ENCODE measurements at regions not wholly inside any gene's neighbourhood (a gene's known extent, or its start where the extent isn't known, plus 50 kb on each side); places are given as distances from the start of the nearest gene placed in this dataset.

DNA sequence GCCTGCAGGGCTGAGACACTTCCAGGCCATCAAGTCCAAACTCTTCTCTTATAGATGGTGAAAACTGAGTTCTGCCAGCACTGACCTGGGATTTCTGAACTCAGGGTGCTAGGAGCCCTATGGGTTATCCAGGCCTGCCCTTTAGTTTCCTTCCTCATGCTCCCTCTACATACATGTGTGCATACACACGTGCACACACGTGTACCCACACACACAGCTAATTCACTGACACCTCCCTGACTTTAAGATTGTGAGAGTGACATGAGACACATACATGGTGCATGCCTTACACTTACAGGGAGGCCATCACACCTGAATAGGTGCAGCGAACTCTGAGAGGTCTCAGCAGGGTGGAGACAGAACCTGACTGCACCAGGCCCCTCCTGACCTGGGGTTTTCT is 267.4 kb downstream of the CYP26B1 start:
- H3K27ac Mint-ChIP-seq: no peak overlapping the region
- ChIA-PET POLR2A (no interaction called here), CTCF (no interaction called here)
- no peaks in the 10 kb centered on the region for H3K4me1 Mint-ChIP-seq (ENCODE audit: low read depth)
- H3K9me3 Mint-ChIP-seq: no peaks in the 10 kb centered on the region
- H3K36me3 Mint-ChIP-seq: no peaks in the 10 kb centered on the region
- H3K4me3 Mint-ChIP-seq: no peak overlapping the region
- intact Hi-C loops (cut with micrococcal nuclease): no loop called here
- DNase-seq: no peak
- no peaks in the 10 kb centered on the region for H3K27me3 Mint-ChIP-seq

DNA sequence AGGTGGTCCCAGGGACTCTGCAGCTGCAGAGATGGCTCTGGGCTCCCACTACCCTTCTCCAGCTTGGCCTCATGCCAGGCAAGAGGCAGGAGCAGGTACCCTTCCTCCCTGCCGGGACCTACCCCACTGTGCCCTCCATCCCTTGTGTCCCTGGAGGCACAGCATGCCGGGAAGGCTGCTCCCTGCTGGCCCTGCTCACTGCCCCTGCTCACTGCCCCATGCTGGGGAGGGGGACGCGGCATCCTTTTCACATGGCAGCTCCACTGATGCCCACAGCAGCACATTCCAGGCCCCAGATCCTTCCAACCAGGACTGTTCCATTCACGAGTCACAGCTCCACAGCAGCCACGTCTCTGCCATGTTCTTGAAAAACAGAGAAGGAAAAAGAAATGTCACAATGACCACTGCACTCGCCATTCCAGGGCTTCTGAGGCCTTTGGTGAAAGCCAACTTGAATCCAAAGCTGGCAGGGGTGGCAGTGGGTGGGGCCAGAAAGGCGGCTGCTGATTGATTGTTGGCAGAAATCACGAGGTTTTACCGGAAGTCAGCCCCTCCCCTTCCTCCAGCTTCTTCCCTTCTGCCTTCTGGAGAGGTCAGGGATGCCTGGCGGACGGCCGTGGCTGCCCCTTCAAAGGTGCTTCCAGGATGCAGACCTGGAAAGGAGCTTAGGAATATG is 268.0 kb downstream of the CYP26B1 start:
- CTCF ChIA-PET: no interaction called here
- Mint-ChIP-seq H3K9me3 (no peaks in the 10 kb centered on the region), H3K4me3 (no peak overlapping the region), H3K36me3 (no peaks in the 10 kb centered on the region), H3K27ac (no peak overlapping the region), H3K4me1 (ENCODE audit: low read depth) (no peaks in the 10 kb centered on the region), H3K27me3 (no peaks in the 10 kb centered on the region)
- POLR2A ChIA-PET: no interaction called here
- intact Hi-C loops (cut with micrococcal nuclease): no loop called here
- DNase-seq: no peak

DNA sequence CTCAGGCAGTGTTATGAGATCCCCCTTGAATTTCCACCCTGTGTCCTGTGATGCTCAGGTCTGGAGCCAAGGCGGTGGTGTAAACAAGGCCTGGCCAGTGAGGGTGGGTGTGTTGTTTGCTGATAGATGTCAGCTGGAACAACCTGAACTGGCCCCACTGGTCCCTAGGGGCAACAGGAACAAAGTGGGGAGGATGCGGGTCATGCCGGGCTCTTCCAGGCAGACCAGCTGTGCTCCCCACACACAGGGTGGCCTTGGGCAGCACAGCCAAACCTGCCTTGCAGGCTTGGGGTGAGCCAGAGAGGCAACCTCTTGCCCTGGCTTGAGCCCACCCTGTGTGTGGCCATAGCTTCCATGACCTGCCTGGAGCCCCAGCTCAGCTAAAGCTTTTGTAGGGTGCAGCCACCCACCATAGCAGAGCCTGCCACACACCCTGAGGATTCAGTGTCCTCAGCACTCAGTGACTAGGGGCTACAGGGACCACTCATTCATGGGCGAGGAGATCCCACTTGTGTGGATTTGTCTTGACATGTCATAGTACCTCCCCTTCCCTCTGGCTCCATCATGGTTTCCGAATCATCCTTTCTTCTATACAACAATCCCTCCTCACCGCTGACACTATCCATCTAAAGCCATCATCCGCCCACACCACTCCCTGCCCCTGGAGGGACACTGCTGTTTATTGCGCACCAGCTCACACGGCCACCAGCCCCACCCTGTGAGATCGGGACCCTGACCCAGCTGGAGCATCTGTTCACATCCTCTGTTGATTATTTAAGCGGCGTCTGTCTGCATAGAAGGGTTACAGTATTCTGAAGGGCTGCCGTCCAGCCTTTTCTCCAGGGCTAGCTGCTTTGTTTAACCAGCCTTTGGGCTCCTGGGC is 268.8 kb downstream of the CYP26B1 start:
- no peaks in the 10 kb centered on the region for H3K4me1 Mint-ChIP-seq (ENCODE audit: low read depth)
- H3K36me3 Mint-ChIP-seq: no peaks in the 10 kb centered on the region
- intact Hi-C loops (cut with micrococcal nuclease): no loop called here
- no peaks in the 10 kb centered on the region for H3K27me3 Mint-ChIP-seq
- POLR2A ChIA-PET: no interaction called here
- H3K4me3 Mint-ChIP-seq: no peak overlapping the region
- DNase-seq: no peak
- H3K27ac Mint-ChIP-seq: no peak overlapping the region
- CTCF ChIA-PET: no interaction called here
- H3K9me3 Mint-ChIP-seq: no peaks in the 10 kb centered on the region

DNA sequence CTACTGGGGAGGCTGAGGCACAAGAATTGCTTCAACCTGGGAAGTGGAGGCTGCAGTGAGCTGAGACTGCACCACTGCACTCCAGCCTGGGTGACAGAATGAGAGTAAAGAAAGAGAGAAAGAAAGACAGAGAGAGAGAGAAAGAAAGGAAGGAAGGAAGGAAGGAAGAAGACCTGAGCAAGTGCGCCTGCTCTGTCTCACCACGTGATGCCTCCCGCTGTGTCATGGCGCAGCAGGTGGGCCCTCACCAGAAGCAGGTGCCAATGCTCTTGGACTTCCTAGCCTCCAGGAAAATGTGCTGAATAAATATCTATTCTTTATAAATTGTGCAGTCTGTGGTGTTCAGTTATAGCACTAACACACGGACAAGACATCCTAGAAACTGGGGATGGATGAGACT is 270.0 kb downstream of the CYP26B1 start:
- ChIA-PET CTCF (no interaction called here), POLR2A (no interaction called here)
- H3K4me1 Mint-ChIP-seq (ENCODE audit: low read depth): no peaks in the 10 kb centered on the region
- H3K9me3 Mint-ChIP-seq: no peaks in the 10 kb centered on the region
- no peaks in the 10 kb centered on the region for H3K36me3 Mint-ChIP-seq
- intact Hi-C loops (cut with micrococcal nuclease): no loop called here
- no peak for DNase-seq
- H3K4me3 Mint-ChIP-seq: no peak overlapping the region
- H3K27me3 Mint-ChIP-seq: no peaks in the 10 kb centered on the region
- H3K27ac Mint-ChIP-seq: no peak overlapping the region

DNA sequence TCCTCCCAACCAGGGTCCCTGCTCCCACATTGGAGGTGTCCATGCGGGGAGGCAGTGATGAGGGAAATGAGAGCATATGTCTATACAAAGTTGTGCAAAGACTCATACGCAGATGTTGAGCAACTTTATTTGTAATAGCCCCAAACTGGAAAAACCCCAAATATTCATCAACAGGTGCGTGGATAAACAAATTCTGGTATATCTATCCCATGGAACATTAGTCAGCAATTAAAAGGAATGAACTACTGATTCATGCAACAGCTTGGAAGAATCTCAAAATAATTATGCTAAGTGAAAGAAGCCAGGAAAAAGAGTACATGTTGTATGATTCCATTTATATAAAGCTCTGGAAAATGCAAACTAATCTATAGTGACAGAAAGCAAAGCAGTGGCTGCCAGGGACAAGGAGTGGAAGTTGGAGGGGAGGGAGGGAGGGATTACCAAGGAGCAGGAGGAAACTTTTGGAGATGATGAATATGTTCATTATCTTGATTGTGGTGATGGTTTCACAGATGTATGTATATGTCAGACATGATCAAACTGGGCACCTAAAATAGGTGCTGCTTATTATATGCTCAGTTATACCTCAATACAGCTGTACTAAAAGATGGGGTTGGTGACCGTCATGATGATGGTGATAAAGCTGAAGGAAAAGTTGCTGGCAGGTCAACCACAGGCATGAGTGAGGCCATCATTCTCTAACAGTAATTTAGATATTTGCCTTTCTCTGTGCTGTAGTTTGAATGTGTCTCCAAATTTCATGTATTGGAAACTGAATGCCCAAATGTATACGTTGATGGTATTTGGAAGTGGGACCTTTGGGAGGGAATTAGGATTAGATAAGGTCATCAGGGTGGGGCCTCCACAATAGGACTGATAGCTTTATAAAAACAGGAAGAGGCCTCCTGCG is 270.9 kb downstream of the CYP26B1 start:
- POLR2A ChIA-PET: no interaction called here
- H3K36me3 Mint-ChIP-seq: no peaks in the 10 kb centered on the region
- H3K27me3 Mint-ChIP-seq: no peaks in the 10 kb centered on the region
- no peak overlapping the region for H3K4me3 Mint-ChIP-seq
- no peaks in the 10 kb centered on the region for H3K4me1 Mint-ChIP-seq (ENCODE audit: low read depth)
- intact Hi-C loops (cut with micrococcal nuclease): no loop called here
- CTCF ChIA-PET: no interaction called here
- H3K9me3 Mint-ChIP-seq: no peaks in the 10 kb centered on the region
- no peak for DNase-seq
- no peak overlapping the region for H3K27ac Mint-ChIP-seq

- intact Hi-C loops (cut with micrococcal nuclease): no loop called here
- POLR2A ChIA-PET: no interaction called here
- CTCF ChIA-PET: no interaction called here
These were observed 275.1 kb downstream of the CYP26B1 start for GRCh38 chr2:71872466-71873051.

DNA sequence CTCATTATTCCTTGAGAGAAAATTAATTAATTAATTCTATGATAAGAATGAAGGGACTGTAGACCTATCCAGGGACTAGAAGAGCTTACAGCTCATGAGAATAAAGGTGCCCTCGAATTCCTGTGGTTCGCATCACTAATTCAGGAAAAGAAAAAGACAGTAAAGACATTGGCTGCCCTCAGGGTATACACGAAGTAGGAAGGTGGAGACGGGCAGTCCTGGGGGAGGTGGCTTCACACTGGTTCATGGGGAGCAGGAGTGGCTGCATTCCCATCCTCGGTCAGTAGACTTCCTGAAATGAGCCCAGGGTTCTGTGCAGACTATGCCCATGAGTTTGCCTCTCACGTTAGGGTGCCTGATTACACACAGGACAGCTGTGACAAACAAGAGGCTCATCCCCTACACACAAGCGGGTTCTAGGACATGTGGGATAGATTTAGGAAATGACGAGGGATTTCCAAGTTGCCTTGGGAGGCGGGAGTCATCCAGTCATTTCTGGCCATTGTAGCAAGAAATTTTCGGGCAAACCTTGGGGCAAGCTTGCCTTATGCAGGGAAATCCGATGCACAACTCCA is 282.2 kb downstream of the CYP26B1 start:
- intact Hi-C loops (cut with micrococcal nuclease): no loop called here
- CTCF ChIA-PET: no interaction called here
- POLR2A ChIA-PET: no interaction called here
- H3K27me3 Mint-ChIP-seq: peaks cover 1% of the 10 kb centered on the region
- H3K36me3 Mint-ChIP-seq: no peaks in the 10 kb centered on the region
- no peaks in the 10 kb centered on the region for H3K9me3 Mint-ChIP-seq
- H3K4me1 Mint-ChIP-seq (ENCODE audit: low read depth): no peaks in the 10 kb centered on the region
- no peak overlapping the region for H3K27ac Mint-ChIP-seq
- H3K4me3 Mint-ChIP-seq: no peak overlapping the region
- DNase-seq: no peak

More at GRCh38 chr2:71872466-71873051, 275.1 kb downstream of the CYP26B1 start:
- no peaks in the 10 kb centered on the region for H3K36me3 Mint-ChIP-seq
- H3K4me3 Mint-ChIP-seq: no peak overlapping the region
- H3K27ac Mint-ChIP-seq: no peak overlapping the region
- no peak for DNase-seq
- no peaks in the 10 kb centered on the region for H3K9me3 Mint-ChIP-seq
- no peaks in the 10 kb centered on the region for H3K4me1 Mint-ChIP-seq (ENCODE audit: low read depth)
- peaks cover 3% of the 10 kb centered on the region for H3K27me3 Mint-ChIP-seq

GRCh38 chr2:71864085-71864484 is 283.6 kb downstream of the CYP26B1 start:
- H3K4me1 Mint-ChIP-seq (ENCODE audit: low read depth): no peaks in the 10 kb centered on the region
- H3K27me3 Mint-ChIP-seq: peaks cover 4% of the 10 kb centered on the region
- ChIA-PET CTCF (no interaction called here), POLR2A (no interaction called here)
- H3K4me3 Mint-ChIP-seq: no peak overlapping the region
- no peak overlapping the region for H3K27ac Mint-ChIP-seq
- intact Hi-C loops (cut with micrococcal nuclease): no loop called here
- no peaks in the 10 kb centered on the region for H3K36me3 Mint-ChIP-seq
- no peaks in the 10 kb centered on the region for H3K9me3 Mint-ChIP-seq
- no peak for DNase-seq

DNA sequence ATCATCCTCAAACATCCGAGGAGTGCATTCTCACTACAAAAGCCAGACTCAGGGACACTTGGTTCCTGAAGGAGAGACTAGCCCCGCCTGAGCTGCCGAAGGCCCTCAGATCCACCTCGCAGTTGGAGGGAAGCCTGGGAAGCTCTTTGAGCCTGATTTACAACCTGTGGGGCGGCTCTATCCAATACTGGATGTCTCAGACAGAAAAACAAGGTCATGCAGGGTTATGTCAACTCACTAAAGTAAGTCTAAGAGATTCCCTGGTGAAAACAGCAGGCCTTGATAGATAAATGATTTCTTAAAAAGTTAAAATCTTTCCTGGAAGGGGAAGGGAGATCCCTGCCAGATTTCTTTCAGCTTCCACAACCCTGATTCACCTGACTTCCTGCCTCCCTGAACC is 284.3 kb downstream of the CYP26B1 start:
- Mint-ChIP-seq H3K27ac (no peak overlapping the region), H3K4me1 (ENCODE audit: low read depth) (no peaks in the 10 kb centered on the region), H3K9me3 (no peaks in the 10 kb centered on the region), H3K27me3 (peaks cover 4% of the 10 kb centered on the region), H3K36me3 (no peaks in the 10 kb centered on the region), H3K4me3 (no peak overlapping the region)
- intact Hi-C loops (cut with micrococcal nuclease): no loop called here
- ChIA-PET POLR2A (no interaction called here), CTCF (no interaction called here)
- no peak for DNase-seq

DNA sequence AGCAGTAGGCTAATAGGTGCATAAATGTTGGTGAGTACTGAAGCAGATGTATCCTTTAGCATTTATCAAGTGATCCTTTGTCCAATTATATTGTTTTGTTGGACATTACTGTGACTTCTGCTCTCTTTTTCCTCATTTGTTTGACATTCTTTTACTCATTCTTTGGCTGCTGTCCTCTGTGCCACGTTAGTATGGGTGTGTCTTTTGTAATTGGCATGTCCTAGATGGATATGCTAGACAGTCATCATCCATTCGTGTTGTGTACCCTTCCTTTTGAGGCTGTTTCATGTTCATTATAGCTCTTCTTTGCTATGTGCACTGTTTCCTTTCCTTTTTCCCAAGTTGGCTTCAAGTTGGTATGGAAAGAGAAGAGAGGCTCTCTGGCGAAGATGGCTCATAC is 284.7 kb downstream of the CYP26B1 start:
- no peak for DNase-seq
- ChIA-PET POLR2A (no interaction called here), CTCF (no interaction called here)
- H3K9me3 Mint-ChIP-seq: no peaks in the 10 kb centered on the region
- no peak overlapping the region for H3K4me3 Mint-ChIP-seq
- H3K27me3 Mint-ChIP-seq: peaks cover 4% of the 10 kb centered on the region
- intact Hi-C loops (cut with micrococcal nuclease): no loop called here
- no peaks in the 10 kb centered on the region for H3K36me3 Mint-ChIP-seq
- H3K4me1 Mint-ChIP-seq (ENCODE audit: low read depth): no peaks in the 10 kb centered on the region
- no peak overlapping the region for H3K27ac Mint-ChIP-seq

GRCh38 chr2:71861186-71862160 is 286.2 kb downstream of the CYP26B1 start:
- Mint-ChIP-seq H3K4me1 (ENCODE audit: low read depth) (no peaks in the 10 kb centered on the region), H3K4me3 (no peak overlapping the region), H3K36me3 (no peaks in the 10 kb centered on the region), H3K9me3 (no peaks in the 10 kb centered on the region), H3K27ac (no peak overlapping the region), H3K27me3 (peaks cover 4% of the 10 kb centered on the region)
- intact Hi-C loops (cut with micrococcal nuclease): no loop called here
- ChIA-PET POLR2A (no interaction called here), CTCF (no interaction called here)
- no peak for DNase-seq

Data from activated CD4-positive, alpha-beta memory T cell treated with anti-CD3 and anti-CD28 coated beads for 36 hours (primary cell).